Activated naive CD4-positive, alpha-beta T cell treated with anti-CD3 and anti-CD28 coated beads, Interleukin-2, amount 50 U/mL, for 16 hours (primary cell): ENCODE measurements at regions not wholly inside any gene's neighbourhood (a gene's known extent, or its start where the extent isn't known, plus 50 kb on each side); places are given as distances from the start of the nearest gene placed in this dataset.

Experiments used
- DNase-seq: peaks from one replicate; pipeline ENCODE4 v3.0.0-alpha.2; 2020

DNA sequence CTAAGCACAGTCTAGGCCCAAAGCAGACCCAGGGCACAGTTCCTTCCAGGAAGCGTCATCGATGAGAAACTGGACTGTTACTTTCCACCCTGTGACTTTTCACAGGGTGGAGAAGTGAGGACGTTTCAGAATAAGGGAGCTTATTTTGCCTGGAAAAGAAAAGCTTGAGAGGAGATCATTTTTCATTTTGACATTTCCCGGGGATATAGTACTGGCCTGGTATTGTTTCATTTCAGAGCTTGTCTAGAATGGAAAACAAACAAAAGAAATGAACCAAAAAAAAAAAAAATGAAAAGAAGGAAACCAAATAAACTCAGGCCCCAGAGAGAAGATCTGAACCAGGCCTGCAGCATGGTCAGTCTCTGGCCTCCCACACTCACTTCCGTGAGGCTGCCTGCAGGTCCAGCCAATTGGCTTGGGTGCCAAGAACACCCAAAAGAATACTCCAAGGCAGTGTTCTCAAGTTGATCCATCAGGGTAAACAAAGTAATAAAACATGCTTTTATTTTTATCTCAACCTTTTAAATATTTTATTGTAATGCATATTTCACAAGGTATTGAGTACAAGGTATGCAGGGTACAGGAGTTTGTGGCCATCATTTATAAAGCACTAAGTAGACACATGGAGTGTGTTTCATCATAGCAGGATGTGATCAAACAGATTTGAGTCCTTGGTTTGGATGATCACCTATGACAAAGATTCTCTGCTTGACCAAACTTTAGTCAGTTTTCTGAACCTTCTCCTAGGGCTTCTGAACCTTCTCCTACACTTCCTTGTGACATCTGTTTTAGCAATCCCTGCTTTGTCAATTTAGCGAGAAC, 176.9 kb upstream of the GGTLC1 start:
- no peak for DNase-seq

DNA sequence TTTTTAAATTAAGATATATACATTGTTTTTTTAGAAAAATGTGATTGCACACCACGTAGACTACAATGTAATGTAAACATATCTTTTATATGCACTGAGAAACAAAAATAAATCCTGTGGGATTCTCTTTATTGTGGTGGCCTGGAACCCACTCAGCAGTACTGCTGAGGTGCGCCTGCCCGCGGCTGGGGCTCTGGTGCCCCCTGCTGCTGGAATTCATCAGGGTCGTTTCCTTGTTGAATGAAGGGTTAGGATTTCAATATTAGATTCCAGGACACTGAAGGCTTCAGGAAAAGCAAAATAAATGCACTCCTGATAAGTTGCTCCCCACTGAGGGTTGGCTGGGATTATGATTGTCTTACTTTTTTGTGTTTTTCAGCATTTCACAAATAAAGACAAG, 175.8 kb upstream of the GGTLC1 start:
- DNase-seq = peak; percentile 31

DNA sequence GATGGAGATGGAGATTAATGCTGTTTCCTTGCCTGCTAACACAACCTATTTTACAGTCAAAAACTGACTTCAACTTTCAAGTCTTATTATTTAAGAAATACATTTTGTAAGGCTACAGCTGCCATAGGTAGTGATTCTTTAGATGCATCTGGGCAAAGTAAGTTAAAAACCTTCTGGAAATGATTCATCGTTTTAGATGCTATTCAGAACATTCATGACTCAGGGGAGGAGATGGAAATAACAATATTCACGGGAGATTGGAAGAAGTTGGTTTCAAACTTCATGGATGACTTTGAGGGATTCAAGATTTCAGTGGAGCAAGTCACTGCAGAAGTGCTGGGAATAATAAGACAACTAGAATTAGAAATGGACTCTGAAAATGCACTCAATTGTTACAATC, 174.9 kb upstream of the GGTLC1 start:
- DNase-seq = no peak

DNA sequence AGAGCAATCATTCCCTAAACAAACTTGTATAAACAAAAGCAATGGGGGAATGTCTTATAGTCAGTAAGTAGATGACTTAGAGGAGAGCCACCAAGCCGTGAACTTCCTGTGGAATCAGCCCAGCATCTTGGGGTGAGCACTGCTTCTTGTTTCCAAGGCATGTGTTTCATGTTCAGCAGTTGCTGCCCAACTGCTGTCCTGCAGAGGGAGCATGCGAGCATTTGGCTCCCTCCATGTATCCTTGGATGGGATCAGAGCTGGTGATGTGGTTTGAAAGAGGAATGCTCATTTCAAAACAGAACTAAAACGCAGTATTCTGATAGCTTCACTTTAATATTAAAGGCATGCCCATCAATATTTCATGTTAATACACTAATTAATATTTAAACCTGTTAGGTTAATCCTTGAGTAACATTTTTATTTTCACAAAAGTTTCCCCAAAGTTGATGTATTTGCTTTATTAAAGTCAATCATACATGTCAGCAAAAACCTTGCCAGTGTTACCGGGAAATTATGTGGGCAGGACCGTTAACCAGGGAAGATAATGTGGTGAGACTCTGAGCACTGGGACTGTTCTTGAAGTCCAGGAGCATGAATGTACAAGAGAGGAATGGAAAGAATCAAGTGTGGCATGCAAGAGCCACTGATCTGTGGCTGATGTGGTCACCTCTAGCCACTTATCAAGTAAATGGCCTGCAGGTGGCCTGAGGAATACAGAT, 172.1 kb upstream of the GGTLC1 start:
- no peak for DNase-seq

DNA sequence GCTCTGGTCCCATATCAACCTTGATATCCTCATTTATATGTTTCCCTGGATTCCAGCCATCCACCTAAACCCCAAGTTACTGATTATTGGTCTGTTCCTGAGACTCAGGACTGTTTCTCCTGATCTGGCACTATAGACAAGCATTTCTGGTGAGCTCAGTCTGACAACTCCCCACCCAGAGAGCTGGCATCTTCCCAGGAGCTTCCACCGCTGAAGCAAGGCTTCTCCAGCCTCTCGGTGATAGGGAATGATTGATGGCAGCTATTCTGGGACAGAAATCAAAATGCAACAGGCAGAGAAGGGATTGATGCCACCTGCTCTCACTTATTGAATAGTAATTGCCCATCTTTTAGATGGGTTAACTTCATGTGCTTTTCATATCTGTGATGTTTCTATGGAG, 169.7 kb upstream of the GGTLC1 start:
- no peak for DNase-seq

DNA sequence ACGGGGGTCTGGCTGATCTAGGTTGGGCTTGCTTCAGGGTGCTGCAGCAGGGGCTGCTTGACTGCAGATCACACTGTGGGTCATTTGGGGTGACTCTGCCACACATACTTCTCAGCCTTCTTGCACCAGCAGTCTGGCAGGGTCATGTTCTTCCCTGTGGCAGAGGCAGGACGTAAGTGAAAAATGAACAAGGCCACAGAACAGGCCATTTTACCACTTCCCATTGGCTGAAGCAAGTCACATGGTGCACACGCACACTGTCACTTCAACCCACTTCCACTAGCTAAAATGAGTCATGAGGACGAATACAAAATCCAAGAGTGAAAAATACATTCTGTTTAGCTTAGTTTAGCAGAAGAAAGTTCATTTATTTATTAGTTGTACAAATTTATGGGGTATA, 168.6 kb upstream of the GGTLC1 start:
- no peak for DNase-seq

DNA sequence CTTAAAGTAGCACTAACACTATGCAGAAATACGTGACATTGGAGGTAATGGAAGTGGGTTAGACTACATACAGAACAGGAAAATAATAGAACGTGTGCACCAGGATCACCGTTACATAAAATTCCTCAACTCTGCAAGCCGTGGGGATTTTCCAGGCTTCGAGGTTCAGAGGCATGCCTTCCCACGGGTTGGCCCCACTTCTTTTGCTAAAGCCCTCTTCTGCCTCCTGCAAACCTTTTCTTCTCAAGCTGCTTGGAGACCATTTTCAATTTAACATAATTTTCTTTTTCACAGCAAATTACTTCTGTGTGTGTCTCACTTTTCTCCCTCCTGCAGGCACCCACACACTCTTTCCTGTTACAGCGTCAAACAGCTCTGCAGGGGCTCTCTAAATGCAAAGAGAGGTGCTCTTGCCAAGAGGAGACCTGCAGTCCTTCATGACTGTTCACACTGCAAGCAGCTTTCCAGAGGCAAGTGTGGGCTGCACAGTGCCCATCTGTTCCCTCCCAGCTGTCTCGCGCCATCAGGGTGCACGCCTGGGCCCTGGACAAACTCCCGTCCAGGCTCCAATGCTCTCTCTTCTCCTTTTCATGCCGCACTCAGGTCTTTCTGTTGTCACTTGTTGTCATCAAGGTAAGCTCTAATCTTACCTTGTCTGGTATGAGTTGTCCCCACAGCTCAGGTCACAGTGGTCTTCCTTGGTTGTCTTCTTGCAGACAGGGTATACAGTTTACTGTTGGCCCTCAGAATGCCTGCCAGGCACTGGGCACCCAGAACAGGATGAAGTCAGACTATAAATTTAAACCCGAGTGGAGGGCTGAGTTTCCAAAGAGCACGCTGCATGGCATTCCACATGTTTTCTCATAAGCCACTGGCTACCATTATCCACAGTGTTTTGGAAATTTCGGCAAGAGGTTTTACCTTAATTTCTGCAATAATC, 164.8 kb upstream of the GGTLC1 start:
- DNase-seq = no peak

DNA sequence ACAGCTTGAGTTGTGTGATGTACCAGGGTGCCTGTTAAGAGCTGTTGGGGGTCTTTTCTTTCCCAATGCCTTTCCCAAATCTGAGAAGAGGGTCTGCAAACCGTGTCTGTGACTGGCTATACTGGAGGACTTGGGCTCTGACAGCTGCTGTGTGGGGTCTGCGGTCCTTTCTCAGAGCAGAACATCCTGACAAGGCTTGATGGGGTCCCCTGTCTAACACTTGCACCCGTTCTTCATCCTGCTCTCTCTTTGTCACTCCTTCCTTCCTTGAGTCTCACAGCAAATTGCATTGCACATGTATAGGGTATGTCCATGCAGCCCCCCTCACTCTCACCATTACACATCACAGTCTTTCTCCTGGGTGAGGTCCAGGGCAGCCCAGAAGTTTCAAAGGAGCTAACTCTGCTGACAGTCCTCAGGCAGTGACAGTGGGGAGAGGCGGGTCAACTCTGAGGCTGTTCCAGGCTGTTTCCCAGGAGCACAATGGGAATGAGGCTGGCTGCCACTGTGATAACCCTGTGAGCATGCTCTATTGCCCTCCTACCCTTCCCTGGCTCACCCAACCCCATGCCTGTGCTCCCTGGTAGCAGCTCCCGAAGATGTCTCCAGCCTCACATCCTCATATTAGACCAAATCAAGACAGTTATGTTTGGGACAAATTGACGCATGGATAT, 163.2 kb upstream of the GGTLC1 start:
- DNase-seq = no peak

DNA sequence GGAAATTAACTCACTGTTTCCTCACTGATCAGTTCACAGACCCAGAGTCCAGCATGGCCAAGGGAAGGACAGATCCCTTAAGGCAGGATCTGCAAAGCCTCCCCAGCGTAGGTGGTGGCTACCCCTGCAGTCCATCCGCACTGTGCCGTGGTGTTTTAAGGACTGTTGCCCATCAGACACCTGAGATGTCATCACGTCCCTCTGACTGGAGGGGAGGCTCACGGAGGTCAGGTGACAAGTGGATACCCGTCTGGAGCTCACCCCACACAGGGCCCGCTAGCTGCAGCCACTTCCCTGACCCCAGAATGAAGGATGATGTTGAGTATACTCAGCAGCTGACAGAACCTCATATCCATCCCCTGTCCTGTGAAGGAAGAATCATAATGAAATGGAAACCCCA, 161.8 kb upstream of the GGTLC1 start:
- DNase-seq = no peak

DNA sequence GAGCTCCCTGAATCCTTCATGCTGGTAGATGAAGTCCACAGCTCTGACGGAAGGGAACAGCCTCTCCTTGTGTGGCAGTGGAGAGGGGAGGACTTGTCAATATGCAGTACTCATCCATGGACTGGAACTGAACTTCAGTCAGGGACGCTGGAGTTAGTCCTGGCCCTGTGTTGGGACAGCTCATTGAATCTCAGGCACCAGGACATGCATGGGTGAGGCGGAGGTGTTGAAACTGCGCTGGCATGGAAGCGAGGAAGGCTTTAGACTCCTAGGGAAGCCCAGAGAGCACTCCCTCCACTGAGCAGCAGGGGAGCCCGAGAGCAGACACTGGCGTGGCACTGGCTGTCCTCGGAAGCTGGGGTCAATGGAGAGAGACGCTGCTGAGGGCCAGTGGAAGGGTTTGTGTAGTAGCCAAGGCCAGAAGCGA, 161.3 kb upstream of the GGTLC1 start:
- no peak for DNase-seq

DNA sequence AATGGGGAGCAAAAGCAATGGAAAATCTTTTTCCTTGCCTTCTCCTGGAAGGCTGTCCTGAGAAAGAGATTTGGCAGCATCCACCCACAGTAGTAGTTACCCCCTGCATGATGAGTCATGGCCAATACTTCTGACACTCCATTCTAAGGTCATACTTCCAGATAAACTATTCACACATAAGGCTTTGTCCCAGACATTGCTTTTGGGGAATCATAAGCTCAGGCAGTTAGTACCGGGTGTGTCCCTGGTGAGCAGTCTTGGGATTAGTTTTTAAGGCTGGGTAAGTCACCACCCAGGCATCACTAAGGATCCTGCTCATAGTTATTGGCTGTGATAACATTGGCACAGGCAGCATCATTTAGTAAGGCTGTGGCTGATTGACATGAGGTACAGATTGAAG, 160.6 kb upstream of the GGTLC1 start:
- no peak for DNase-seq

DNA sequence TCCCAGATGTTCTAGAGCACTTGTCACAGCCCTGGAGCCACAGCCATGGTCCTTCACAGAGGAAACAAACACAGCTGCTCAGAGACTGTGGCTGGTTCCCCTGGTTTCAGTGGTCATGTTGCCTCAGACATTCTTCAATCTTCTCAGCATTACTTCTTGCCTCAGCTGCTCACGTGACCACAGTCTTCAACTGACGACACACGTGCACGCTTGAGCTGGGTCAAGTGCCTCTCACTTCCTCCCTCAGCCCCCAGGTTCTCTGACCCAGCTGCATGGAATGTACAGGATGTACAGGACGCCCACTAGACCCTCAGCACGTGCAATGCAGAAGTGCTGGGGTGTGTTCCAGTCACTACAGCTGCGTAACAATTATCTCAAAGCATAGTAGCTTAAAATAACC, 159.8 kb upstream of the GGTLC1 start:
- DNase-seq = no peak

DNA sequence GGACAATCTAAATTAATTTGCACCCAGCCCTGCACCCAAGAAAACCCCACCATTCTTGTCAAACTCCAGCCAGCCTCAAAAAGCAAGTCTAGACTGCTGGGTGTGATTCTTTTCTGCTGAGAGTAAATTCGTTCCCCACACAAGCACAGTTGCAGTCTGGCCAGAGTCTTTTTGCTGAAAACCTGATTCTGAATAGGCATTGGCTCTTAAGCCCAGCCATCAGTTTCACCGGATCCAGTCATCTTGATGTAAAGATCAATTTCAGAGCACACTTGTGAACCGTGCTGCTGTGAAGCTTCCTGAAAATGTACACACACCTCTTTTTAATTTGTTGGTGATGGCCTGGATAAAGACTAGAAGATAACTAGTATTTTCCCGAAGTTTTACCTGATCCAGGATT, 159.4 kb upstream of the GGTLC1 start:
- DNase-seq = no peak

DNA sequence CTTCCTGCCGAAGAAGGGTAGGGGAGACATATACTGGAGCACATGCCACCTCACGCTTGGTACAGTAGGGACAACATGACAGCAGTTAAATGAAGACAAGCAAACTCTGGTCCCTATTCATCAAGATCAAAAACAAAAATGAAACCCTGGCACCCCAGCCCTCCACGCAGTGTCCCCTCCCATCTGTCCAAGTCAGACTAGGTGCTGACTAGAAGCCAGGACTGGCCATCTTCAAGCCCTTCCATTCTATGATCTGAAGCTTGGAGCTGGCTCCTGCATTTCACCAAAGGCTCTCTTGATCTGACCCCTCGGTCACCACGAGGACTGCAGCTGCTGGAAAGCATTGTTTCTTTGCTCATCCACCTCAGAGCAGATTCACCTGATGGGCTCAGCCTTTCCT, 158.9 kb upstream of the GGTLC1 start:
- no peak for DNase-seq

DNA sequence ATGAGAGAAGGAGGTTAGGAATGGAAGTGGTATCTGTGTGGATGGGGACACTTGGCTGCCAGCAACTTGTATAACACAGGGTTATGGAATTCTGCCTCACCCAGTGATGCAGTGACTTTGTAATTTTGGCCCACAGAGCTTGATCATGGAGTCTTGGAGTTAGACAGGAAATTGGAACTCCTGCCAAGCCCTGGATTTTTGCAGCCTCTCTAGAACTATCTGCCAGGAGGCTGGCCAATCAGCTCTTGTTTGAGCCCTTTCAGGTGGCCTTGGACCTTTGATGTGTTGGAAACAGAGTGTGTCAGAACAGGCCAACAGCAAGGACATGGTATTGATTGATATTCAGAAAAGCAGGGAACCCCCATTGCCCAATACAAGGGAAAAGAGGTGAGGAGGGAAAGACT, 157.7 kb upstream of the GGTLC1 start:
- DNase-seq = no peak

DNA sequence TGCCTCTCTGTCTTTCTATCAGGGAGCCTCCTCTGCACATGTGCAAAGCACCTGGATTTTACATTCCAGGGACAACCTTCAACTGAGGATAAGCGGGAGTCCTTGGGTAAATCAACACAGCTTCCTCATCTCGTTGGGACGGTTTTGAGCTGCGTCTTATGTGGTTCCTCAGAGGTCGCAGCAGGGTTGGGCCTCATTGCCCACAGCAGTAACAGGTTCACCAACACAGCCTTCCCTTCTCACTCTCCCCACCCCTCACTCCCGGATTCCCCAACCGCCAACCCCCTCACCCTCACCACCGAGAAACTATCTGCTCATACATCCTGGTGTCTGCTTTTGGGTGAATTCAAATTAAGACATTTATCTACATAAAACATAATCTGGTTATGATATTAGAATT, 155.8 kb upstream of the GGTLC1 start:
- DNase-seq = no peak

DNA sequence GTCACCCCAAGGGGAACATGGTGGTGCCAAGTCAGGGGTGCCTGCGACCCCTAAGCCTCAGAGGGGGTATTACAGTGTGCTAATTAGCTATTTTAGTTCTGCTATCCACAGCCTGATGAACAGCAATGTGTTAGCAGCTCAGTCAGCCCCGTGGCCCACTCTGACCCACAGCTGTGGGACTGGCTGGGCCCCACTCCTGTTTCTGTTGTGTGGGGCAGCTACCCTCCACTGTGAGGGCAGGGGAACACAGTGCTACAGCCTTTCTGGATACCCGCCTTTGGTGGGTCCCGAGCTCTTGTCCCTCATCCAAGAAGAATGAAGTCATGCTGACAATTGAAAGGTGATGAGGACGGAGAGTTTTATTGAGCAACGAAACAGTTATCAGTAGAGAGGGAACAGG, 152.5 kb upstream of the GGTLC1 start:
- no peak for DNase-seq

DNA sequence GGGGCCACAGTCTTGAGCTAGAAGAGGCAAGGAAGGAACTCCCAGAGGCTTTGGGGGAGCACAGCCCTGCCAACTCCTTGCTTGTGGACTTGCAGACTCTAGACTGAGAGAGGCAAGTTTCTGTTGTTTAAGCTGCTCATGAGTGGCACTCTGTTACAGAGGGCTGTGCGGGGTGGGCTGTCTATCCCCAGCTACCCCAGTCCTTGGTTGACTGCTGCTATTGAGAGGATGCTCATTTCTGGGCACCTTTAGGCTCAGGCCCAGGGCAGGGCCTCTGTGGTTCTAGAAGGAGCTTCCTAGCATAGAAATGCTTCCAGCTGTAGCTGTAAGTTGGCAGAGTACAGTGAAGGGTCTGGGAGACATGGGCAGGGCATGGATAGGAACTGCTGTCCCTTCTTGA, 151.3 kb upstream of the GGTLC1 start:
- DNase-seq = no peak

DNA sequence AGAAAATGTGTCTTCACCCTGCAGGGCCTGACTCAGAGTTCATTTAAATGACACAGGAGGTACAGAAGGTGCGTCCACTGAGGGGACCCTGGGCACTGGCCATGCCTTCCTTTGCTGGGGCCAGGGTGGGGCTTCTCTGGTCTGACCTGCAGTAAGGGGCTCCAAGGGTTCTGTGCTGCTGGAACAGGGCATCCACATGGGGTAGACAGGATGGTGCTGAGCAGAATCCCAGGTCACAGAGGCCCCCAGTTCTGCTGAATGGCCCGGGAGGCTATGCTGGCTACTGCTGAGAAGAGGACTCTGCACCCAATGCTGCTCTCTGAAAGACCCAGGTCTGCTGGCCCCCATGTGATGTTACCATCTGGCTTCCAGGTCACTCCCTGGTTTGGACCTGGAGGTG, 150.4 kb upstream of the GGTLC1 start:
- DNase-seq = no peak

DNA sequence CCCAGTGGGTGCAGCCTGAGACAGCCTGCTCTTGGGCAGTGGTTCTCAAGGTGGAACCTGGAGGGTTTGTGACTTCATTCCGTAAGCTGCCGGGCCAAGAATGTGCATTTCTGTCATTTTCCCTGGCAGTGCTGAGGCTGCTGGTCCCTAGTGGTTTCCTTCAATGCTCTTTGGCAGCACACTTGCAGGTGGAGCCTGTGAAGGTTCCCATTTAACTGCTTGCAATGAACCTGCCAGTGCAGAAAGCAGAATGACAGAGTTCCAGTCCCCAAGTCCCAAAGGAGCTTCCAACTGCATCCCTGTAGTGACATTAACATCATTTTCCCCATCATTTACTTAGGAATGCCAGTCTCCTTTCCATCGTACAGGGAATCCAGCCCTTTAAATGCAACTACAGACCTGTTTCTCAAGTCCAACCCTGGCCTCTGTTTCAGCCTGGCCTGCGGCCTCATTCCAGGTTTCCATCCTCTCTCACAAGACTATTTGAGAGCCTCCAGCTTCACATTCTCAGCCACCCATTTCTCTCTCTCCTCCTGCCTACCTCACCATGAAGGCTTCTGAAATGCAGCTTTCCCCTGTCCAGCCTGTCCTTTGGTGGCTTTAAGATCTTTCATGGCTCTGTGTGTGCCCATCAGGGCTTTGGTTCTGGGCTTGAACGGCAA, 149.7 kb upstream of the GGTLC1 start:
- DNase-seq = no peak

DNA sequence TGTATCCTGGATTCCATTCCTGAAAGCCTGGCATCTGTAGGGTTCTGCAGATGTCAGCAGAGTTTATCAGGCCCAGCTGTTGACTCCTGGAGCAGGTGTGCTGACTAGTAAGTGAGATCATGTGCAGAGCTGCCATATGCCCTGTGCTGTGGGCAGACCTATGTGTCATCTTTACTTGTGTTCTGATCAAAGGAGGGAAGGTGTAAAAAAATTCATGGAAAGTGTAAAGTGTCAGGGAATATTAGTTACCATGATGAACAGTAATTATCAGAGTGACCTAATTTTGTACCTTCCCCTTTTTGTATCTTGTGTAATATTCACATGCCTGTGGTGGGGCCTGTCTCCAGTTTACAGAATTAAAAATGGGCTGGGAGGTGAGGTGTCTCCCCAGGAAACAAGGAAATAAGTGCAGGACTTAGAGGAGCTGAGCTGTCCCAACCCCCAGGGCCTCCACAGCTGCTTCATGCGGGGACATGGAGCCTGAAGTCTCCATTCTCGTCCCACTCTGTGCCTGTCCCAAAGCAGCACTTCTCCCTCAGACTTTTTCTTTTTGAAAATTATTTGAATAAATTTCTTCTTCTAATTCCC, 148.2 kb upstream of the GGTLC1 start:
- DNase-seq = no peak

DNA sequence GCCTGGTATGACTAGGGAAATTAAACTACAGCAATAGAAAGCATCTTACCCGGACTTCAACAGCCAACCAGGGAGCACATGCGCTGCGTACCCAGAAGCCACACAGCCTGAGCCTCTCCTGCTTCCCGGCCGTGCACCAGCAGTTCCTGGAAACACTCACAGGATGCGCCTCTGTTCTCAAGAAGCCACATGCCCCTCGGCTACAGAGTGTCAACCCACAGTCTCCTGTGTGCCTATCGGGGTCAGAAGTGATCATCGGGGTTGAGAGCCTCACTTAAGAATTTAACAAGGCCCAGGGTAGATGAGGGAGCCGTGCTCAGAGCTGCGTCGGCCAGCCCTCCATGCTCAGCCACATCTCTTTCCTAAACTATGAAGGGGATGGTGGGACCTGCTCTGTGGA, 147.2 kb upstream of the GGTLC1 start:
- no peak for DNase-seq
